ENCODE measurements at regions not wholly inside any gene's neighbourhood (a gene's known extent, or its start where the extent isn't known, plus 50 kb on each side); places are given as distances from the start of the nearest gene placed in this dataset.

DNA sequence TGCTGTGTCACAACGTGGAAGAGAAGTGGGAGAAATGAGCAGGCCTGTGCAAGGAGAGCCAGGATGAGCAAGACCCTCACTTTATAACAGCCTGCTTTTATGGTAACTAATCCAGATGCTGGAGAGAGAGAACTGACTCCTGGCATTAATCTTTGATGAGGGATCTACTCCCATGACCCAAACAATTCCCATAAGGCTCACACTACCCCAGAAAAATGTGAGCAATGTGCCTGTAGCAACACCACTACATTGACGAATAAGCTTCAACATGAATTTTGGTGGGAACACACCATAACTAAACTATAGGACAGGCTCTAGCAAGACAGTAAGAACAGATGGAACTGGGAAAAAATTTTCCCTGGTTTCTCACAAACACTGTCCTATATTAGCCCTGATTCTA, 173.6 kb upstream of the PRSS58 start:
- TF ChIP-seq CTCF (IDR thresholded peaks at IDR 0.05 in 8 of 11, conservative IDR thresholded peaks at IDR 0.05 in 3 of 11) (no peak), POLR2A (IDR thresholded peaks at IDR 0.05) (no peak)

All from spleen (tissue), 7 donors.